AG09309 (cell line): ENCODE measurements at regions not wholly inside any gene's neighbourhood (a gene's known extent, or its start where the extent isn't known, plus 50 kb on each side); places are given as distances from the start of the nearest gene placed in this dataset.

ENCODE experiments used
- DNase-seq: peaks from one replicate; pipeline ENCODE4 v3.0.0-alpha.2; 2010; ENCODE audit warnings: low read depth
- H3K4me3 ChIP-seq: 2 replicates; pipeline ENCODE4 v1.5.1; 2011; ENCODE audit warnings: mild to moderate bottlenecking, low read depth, low read length, moderate library complexity; ENCODE audit not compliant: control insufficient read depth
- CTCF ChIP-seq: IDR thresholded peaks from 2 replicates; pipeline ENCODE4 v1.5.1; 2011; ENCODE audit warnings: mild to moderate bottlenecking, low read depth, low read length, inconsistent platforms; ENCODE audit not compliant: insufficient read depth, control insufficient read depth; ENCODE audit errors: missing control alignments

GRCh38 chr2:149990965-149991364 is 403.4 kb upstream of the MMADHC start:
- DNase-seq: no peak
- no peak overlapping the region for H3K4me3 ChIP-seq
- TF ChIP-seq CTCF: no peak

- DNase-seq: no peak
- no peak overlapping the region for H3K4me3 ChIP-seq
- TF ChIP-seq CTCF: no peak
These were observed 402.0 kb upstream of the MMADHC start for GRCh38 chr2:149989447-149990063.

- no peak overlapping the region for H3K4me3 ChIP-seq
- TF ChIP-seq CTCF: no peak
- DNase-seq: no peak
These were observed 400.8 kb upstream of the MMADHC start for GRCh38 chr2:149988361-149988760.

GRCh38 chr2:149986861-149987260 is 399.3 kb upstream of the MMADHC start:
- no peak overlapping the region for H3K4me3 ChIP-seq
- DNase-seq: no peak
- TF ChIP-seq CTCF: no peak

- TF ChIP-seq CTCF: no peak
- no peak overlapping the region for H3K4me3 ChIP-seq
- no peak for DNase-seq
These were observed 396.7 kb upstream of the MMADHC start for GRCh38 chr2:149984311-149984710.

- TF ChIP-seq CTCF: no peak
- no peak for DNase-seq
- H3K4me3 ChIP-seq: no peak overlapping the region
These were observed 384.5 kb upstream of the MMADHC start for GRCh38 chr2:149972066-149972465.
